Activated naive CD4-positive, alpha-beta T cell treated with anti-CD3 and anti-CD28 coated beads for 36 hours (primary cell): ENCODE measurements at regions not wholly inside any gene's neighbourhood (a gene's known extent, or its start where the extent isn't known, plus 50 kb on each side); places are given as distances from the start of the nearest gene placed in this dataset.

Experiments
- CTCF ChIA-PET: fragments of 350-600 bp; sonication (Branson Sonifier 250); formaldehyde crosslinking; loops from one replicate; lab custom pipeline; 2021; ENCODE audit warnings: antibody characterized with exemption; lab: Charles Lee
- DNase-seq: peaks from one replicate; pipeline ENCODE4 v3.0.0-alpha.2; 2020
- H3K27ac Mint-ChIP-seq: one replicate; pipeline ENCODE4 v1.8.0; 2021; ENCODE audit warnings: mild to moderate bottlenecking, mixed read lengths
- H3K27me3 Mint-ChIP-seq: one replicate; pipeline ENCODE4 v1.8.0; 2021; ENCODE audit warnings: low read depth, mixed read lengths
- H3K36me3 Mint-ChIP-seq: one replicate; pipeline ENCODE4 v1.8.0; 2021; ENCODE audit warnings: low read depth, mixed read lengths
- H3K4me1 Mint-ChIP-seq: one replicate; pipeline ENCODE4 v1.8.0; 2021; ENCODE audit warnings: low read depth, mixed read lengths
- H3K4me3 Mint-ChIP-seq: one replicate; pipeline ENCODE4 v1.8.0; 2021; ENCODE audit warnings: mild to moderate bottlenecking, moderate library complexity, mixed read lengths
- H3K9me3 Mint-ChIP-seq: one replicate; pipeline ENCODE4 v1.8.0; 2021; ENCODE audit warnings: mixed read lengths
- intact Hi-C: fragments of 100-400 bp; cut with micrococcal nuclease; formaldehyde crosslinking; loops from one replicate; pipeline ENCODE4 v1.15.1; 2023

DNA sequence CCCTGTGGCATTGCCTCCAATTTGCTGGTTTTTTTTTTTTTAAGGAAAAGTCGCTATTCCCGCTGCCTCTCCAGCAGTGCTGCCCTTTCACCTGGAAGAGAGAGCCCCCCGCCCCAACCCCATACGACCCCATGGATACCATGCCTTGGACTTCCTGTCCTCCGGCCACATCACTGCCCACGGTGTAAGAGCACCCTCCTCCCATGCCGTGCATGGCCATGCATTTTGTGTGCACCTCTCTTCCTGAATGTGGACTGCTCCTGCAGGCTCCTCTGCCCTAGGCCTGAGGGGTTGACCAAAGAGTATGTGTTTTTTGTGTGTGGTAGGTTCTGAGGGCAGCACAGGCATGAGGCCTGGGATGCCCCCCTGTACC is 65.6 kb upstream of the SPON1 start:
- intact Hi-C loops = no loop called here
- Mint-ChIP-seq H3K36me3 (no peaks in the 10 kb centered on the region), H3K4me3 (no peak overlapping the region), H3K9me3 (no peaks in the 10 kb centered on the region), H3K4me1 (peaks cover 2% of the 10 kb centered on the region), H3K27me3 (no peaks in the 10 kb centered on the region), H3K27ac (no peak overlapping the region)
- DNase-seq = no peak
- CTCF ChIA-PET = no interaction called here

DNA sequence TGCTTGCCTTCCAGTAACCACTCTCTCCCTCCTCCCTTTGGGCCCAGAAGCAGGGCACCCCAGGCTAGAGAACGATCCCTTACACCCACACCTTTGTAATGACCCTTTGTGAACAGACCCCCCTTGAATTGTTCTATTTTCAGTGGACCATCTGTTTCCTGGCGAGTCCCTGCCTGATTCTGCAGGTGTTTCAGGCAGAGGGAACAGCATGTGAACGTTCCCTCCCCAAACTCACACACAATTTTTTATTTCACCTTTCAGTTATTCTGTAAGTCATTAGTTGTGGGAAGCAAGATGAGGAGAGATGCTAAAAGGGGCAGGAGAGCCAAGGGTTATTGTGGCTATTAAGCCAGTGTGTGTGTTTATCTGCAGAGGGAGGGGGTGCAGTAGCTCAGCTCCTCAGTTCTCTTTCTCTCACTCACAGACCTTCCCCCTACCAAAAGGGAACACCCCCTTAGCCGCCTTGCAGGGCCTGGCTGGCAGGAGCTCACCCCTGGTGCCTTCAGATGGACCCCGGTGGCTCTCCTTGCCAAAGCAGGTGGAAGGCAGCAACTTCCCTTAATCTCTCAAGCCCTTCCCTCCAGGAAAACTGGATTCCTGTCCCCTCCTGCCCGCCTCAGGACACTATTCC is 64.8 kb upstream of the SPON1 start:
- CTCF ChIA-PET = no interaction called here
- no peaks in the 10 kb centered on the region for H3K4me1 Mint-ChIP-seq
- DNase-seq = no peak
- no peaks in the 10 kb centered on the region for H3K27me3 Mint-ChIP-seq
- no peaks in the 10 kb centered on the region for H3K9me3 Mint-ChIP-seq
- intact Hi-C loops = no loop called here
- H3K36me3 Mint-ChIP-seq = no peaks in the 10 kb centered on the region
- no peak overlapping the region for H3K4me3 Mint-ChIP-seq
- H3K27ac Mint-ChIP-seq = no peak overlapping the region

DNA sequence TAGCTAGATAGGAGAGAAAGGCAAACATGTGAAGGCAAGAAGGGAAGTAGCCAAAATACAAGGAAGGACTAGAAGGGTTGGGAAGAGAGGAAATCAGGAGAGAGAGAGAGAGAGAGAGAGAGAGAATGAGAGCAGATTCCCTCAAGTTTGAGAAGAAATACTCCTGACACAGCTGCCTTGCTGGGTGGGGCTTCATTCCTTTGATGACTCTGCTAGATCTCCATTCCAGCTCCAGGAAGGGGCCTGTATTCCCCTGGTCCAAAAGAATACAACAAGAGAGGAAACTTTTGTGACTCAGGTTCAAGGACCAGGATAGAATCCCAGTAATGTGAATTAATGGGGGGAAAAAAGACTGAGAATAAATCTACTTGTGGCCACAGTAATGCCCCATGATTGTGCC is 62.9 kb upstream of the SPON1 start:
- Mint-ChIP-seq H3K4me3 (no peak overlapping the region), H3K36me3 (no peaks in the 10 kb centered on the region), H3K9me3 (no peaks in the 10 kb centered on the region), H3K4me1 (no peaks in the 10 kb centered on the region), H3K27me3 (no peaks in the 10 kb centered on the region), H3K27ac (no peak overlapping the region)
- CTCF ChIA-PET = interaction anchor here (0.6 to 1.4 kb wide), 2 partner anchors 65 to 156 kb away, joined by 3 read pairs; no protein-coding TSS in a partner anchor
- intact Hi-C loops = no loop called here
- no peak for DNase-seq

DNA sequence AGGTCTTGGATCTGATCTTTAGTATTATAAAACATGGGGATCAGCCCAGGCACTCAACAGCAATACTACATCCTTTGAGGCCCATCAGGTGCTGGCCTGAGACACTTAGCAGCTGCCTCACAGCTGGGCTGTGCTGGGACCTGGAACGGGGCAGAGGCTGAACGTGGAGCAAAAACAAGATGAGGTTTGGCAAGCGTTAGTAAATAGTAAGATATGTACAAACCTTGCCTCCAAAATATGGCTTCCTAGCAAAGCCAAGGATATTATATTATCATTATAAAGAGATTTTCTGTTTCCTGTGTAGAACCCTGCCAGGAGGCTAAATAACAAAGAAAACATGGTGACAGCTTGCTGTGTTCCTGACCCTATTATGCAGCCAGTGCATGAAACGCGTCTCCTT is 60.0 kb upstream of the SPON1 start:
- Mint-ChIP-seq H3K27ac (no peak overlapping the region), H3K4me1 (no peaks in the 10 kb centered on the region), H3K4me3 (no peak overlapping the region), H3K27me3 (no peaks in the 10 kb centered on the region), H3K36me3 (no peaks in the 10 kb centered on the region), H3K9me3 (peaks cover 1% of the 10 kb centered on the region)
- intact Hi-C loops = no loop called here
- CTCF ChIA-PET = interaction anchor here (0.6 kb wide), 1 partner anchor 327 kb away, joined by 3 read pairs; no protein-coding TSS in a partner anchor
- no peak for DNase-seq

DNA sequence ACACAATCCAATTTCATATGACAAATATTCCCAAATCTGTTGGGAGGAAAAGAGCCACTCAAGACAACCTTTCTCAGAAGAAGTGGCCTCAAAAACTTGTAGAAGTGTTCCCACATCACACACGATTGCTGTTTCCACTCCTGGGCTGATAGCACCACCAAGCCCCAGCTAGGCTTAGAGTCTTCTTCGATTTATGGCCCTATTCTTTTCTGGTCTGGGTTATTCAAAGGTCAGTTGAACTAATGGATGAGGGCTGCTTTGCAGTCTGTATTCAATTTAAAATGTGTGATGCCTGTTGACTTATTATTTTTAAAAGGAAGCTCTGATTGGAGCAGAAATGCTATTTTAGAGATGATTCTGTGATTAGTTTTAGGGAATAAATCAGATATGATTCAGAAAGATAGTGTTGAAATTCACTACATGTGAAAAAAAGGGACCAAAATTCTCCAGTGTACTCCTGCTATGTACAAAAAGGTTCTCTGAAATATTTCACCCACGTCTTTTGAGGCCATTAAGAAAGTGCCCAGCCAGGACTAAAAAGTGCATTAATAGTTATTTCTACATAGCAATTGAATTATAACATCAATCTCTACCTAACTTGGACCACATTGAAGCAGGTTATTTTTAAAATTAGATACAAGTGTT is 57.3 kb upstream of the SPON1 start:
- peaks cover 5% of the 10 kb centered on the region for H3K9me3 Mint-ChIP-seq
- CTCF ChIA-PET = no interaction called here
- no peak overlapping the region for H3K4me3 Mint-ChIP-seq
- intact Hi-C loops = no loop called here
- no peaks in the 10 kb centered on the region for H3K4me1 Mint-ChIP-seq
- DNase-seq = no peak
- H3K36me3 Mint-ChIP-seq = no peaks in the 10 kb centered on the region
- no peaks in the 10 kb centered on the region for H3K27me3 Mint-ChIP-seq
- H3K27ac Mint-ChIP-seq = no peak overlapping the region

DNA sequence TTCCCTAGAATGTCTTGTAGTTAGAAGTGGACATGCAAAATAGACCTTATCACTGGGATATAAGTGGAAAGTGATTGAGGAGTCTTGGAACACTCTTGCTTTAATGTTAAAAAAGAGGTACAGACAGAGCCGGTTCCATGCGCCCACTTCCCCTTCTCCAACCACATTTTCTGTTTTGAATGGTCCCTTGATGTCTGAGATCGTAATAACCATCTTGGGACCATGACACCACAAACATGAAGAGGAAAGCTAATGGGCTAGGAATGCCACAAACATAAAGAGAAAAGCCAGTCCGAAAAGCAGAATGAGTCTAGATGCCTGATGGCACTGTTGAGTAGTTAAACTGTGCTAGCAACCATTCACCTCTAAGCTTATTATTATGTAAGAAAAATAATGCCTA is 54.8 kb upstream of the SPON1 start:
- H3K9me3 Mint-ChIP-seq = peaks cover 5% of the 10 kb centered on the region
- no peak overlapping the region for H3K27ac Mint-ChIP-seq
- no peak overlapping the region for H3K4me3 Mint-ChIP-seq
- intact Hi-C loops = no loop called here
- CTCF ChIA-PET = interaction anchor here (0.6 to 0.7 kb wide), 2 partner anchors 183 to 1146 kb away, joined by 3 read pairs; no protein-coding TSS in a partner anchor
- H3K4me1 Mint-ChIP-seq = no peaks in the 10 kb centered on the region
- H3K27me3 Mint-ChIP-seq = no peaks in the 10 kb centered on the region
- H3K36me3 Mint-ChIP-seq = no peaks in the 10 kb centered on the region
- no peak for DNase-seq

DNA sequence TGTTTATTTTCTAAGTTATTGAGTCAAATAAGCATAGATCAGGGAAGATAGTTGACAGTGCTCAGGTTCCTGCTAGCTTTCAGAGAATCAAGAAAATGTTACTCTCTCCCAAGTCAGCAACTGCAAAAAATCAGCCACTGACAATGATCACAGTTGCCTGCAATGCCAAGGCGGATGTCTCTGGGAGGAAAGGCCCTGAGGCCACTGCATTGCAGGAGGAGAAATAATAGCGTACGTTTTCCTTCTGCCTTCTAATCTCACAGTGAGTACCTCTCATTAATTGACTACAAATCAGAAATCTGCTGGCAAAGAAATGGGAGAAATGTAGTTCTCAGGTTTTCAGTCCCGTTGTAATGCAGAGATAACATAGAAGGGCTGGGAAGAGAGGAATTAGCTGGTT is 54.0 kb upstream of the SPON1 start:
- Mint-ChIP-seq H3K36me3 (no peaks in the 10 kb centered on the region), H3K27ac (no peak overlapping the region), H3K9me3 (peaks cover 5% of the 10 kb centered on the region), H3K27me3 (no peaks in the 10 kb centered on the region), H3K4me3 (no peak overlapping the region), H3K4me1 (no peaks in the 10 kb centered on the region)
- intact Hi-C loops = no loop called here
- DNase-seq = no peak
- CTCF ChIA-PET = no interaction called here
